ENCODE measurements at regions not wholly inside any gene's neighbourhood (a gene's known extent, or its start where the extent isn't known, plus 50 kb on each side); places are given as distances from the start of the nearest gene placed in this dataset.

GRCh38 chr10:45227042-45227441 is 88.4 kb downstream of the OR13A1 start:
- DNase-seq = no peak
- intact Hi-C loops (cut with micrococcal nuclease) = no loop called here
- Histone ChIP-seq H3K9me2 (replicated peaks; ENCODE audit: low read length) (no peaks in the 10 kb centered on the region), H4K20me1 (ENCODE audit: low read length) (no peaks in the 10 kb centered on the region), H3K27me3 (ENCODE audit: low read length) (peaks cover 27% of the 10 kb centered on the region; the same call in 1 of the 2 replicates), H3K4me2 (ENCODE audit: low read length) (no peak overlapping the region), H3K9ac (ENCODE audit: low read length) (no peak overlapping the region), H3K27ac (ENCODE audit: low read length) (no peak overlapping the region), H3K4me3 (ENCODE audit: low read length) (no peak overlapping the region), H3F3A (ENCODE audit: low read length, unreplicated experiment) (no peaks in the 10 kb centered on the region), H3K4me1 (ENCODE audit: insufficient read depth, low read length) (no peaks in the 10 kb centered on the region), H3K79me2 (ENCODE audit: low read length) (no peaks in the 10 kb centered on the region), H2AFZ (ENCODE audit: low read length) (no peak overlapping the region), H3K36me3 (ENCODE audit: low read depth, low read length) (no peaks in the 10 kb centered on the region), H3K9me3 (ENCODE audit: low read length) (peaks cover 15% of the 10 kb centered on the region)
- ATAC-seq = no peak
- POLR2A ChIA-PET (ENCODE audit: unreplicated experiment) = no interaction called here
- CTCF ChIA-PET = no interaction called here
- TF ChIP-seq EZH2phosphoT487 (IDR thresholded peaks at IDR 0.05; ENCODE audit: borderline replicate concordance, low read length) (no peak), EZH2 (IDR thresholded peaks at IDR 0.05; ENCODE audit: low read length, unreplicated experiment) (no peak), CTCF (conservative IDR thresholded peaks at IDR 0.05; ENCODE audit: low read depth, low read length) (no peak)
- no TSS peak for BruUV-seq (replicated peaks)

GRCh38 chr10:45227456-45227855 is 88.0 kb downstream of the OR13A1 start:
- Histone ChIP-seq H3K27ac (ENCODE audit: low read length) (no peak overlapping the region), H3K4me2 (ENCODE audit: low read length) (no peak overlapping the region), H3K9ac (ENCODE audit: low read length) (no peak overlapping the region), H3F3A (ENCODE audit: low read length, unreplicated experiment) (no peaks in the 10 kb centered on the region), H3K4me3 (ENCODE audit: low read length) (no peak overlapping the region), H3K9me3 (ENCODE audit: low read length) (peaks cover 15% of the 10 kb centered on the region), H3K4me1 (ENCODE audit: insufficient read depth, low read length) (no peaks in the 10 kb centered on the region), H4K20me1 (ENCODE audit: low read length) (no peaks in the 10 kb centered on the region), H3K9me2 (replicated peaks; ENCODE audit: low read length) (no peaks in the 10 kb centered on the region), H3K36me3 (ENCODE audit: low read depth, low read length) (no peaks in the 10 kb centered on the region), H3K79me2 (ENCODE audit: low read length) (no peaks in the 10 kb centered on the region), H3K27me3 (ENCODE audit: low read length) (peaks cover 27% of the 10 kb centered on the region; the same call in 1 of the 2 replicates), H2AFZ (ENCODE audit: low read length) (no peak overlapping the region)
- TF ChIP-seq EZH2phosphoT487 (IDR thresholded peaks at IDR 0.05; ENCODE audit: borderline replicate concordance, low read length) (no peak), CTCF (conservative IDR thresholded peaks at IDR 0.05; ENCODE audit: low read depth, low read length) (no peak), EZH2 (IDR thresholded peaks at IDR 0.05; ENCODE audit: low read length, unreplicated experiment) (no peak)
- DNase-seq (no peak), ATAC-seq (no peak)
- ChIA-PET POLR2A (ENCODE audit: unreplicated experiment) (no interaction called here), CTCF (no interaction called here)
- no TSS peak for BruUV-seq (replicated peaks)
- intact Hi-C loops (cut with micrococcal nuclease) = no loop called here

- DNase-seq = no peak
- Histone ChIP-seq H3K9ac (ENCODE audit: low read length) (no peak overlapping the region), H3K27ac (ENCODE audit: low read length) (no peak overlapping the region), H4K20me1 (ENCODE audit: low read length) (no peaks in the 10 kb centered on the region), H3K4me2 (ENCODE audit: low read length) (no peak overlapping the region), H3K79me2 (ENCODE audit: low read length) (no peaks in the 10 kb centered on the region), H3K36me3 (ENCODE audit: low read depth, low read length) (no peaks in the 10 kb centered on the region), H3F3A (ENCODE audit: low read length, unreplicated experiment) (no peaks in the 10 kb centered on the region), H3K4me1 (ENCODE audit: insufficient read depth, low read length) (no peaks in the 10 kb centered on the region), H3K4me3 (ENCODE audit: low read length) (no peak overlapping the region), H3K9me3 (ENCODE audit: low read length) (peaks cover 15% of the 10 kb centered on the region), H2AFZ (ENCODE audit: low read length) (no peak overlapping the region), H3K9me2 (replicated peaks; ENCODE audit: low read length) (no peaks in the 10 kb centered on the region), H3K27me3 (ENCODE audit: low read length) (peaks cover 25% of the 10 kb centered on the region; the same call in 1 of the 2 replicates)
- POLR2A ChIA-PET (ENCODE audit: unreplicated experiment) = no interaction called here
- BruUV-seq (replicated peaks) = no TSS peak
- intact Hi-C loops (cut with micrococcal nuclease) = no loop called here
- TF ChIP-seq CTCF (conservative IDR thresholded peaks at IDR 0.05; ENCODE audit: low read depth, low read length) (no peak), EZH2phosphoT487 (IDR thresholded peaks at IDR 0.05; ENCODE audit: borderline replicate concordance, low read length) (no peak), EZH2 (IDR thresholded peaks at IDR 0.05; ENCODE audit: low read length, unreplicated experiment) (no peak)
- CTCF ChIA-PET = no interaction called here
- no peak for ATAC-seq
These were observed 85.6 kb downstream of the OR13A1 start for GRCh38 chr10:45229823-45230222.

Data from PC-3 (cell line).